ENCODE measurements at regions not wholly inside any gene's neighbourhood (a gene's known extent, or its start where the extent isn't known, plus 50 kb on each side); places are given as distances from the start of the nearest gene placed in this dataset.

DNA sequence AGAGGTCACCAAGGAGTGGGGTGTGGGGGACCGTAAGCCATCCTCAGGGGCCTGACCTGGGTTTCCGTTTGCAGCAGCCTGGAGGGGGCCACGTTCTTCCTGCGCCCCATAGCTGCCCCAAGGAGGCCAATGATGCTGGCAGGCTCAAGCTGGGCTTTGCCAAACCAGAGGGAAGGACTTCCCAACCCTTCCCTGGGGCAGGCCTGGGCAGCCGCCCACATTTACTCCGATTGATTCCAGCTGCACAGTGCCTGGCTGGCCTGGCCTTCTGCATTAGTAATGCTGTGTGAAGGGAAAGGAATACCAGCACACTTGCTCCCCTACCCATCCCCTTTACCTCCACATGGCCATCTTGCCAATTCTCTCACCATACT, 360.6 kb upstream of the SLC14A2 start:
- no peak overlapping the region for H3K9ac ChIP-seq (ENCODE audit: insufficient read depth, low read depth, low read length)
- DNase-seq (ENCODE audit: low spot score) (no peak), FAIRE-seq (no peak), ATAC-seq (no peak)
- intact Hi-C loops (cut with micrococcal nuclease; ENCODE audit: unreplicated experiment) (no loop called here), in situ Hi-C loops (cut with HindIII; ENCODE audit: extremely low pct_ligation_motif_present, low pct_unique_long_range_greater_than_20kb) (no loop called here)
- no peaks in the 10 kb centered on the region for H3K27me3 ChIP-seq (ENCODE audit: control insufficient read depth in 1 of 2, insufficient read depth in 2 of 2, low read length in 2 of 2)
- BruUV-seq (replicated peaks) = no TSS peak
- no peaks in the 10 kb centered on the region for H4K20me1 ChIP-seq (ENCODE audit: insufficient read depth, low read length)
- H2AFZ ChIP-seq (ENCODE audit: low read length) = no peak overlapping the region
- WGBS (ENCODE audit: low lambda C conversion rate) = 10% methylated on average over 2 of the region's 6 CpGs
- POLR2A ChIA-PET = no interaction called here
- no peaks in the 10 kb centered on the region for H3K36me3 ChIP-seq (replicated peaks in 1 of 2; ENCODE audit: control insufficient read depth in 1 of 2, insufficient read depth in 2 of 2, low read length in 2 of 2)
- H3K4me3 ChIP-seq (replicated peaks in 1 of 3; ENCODE audit: insufficient read depth in 1 of 3, low read depth in 2 of 3, low read length in 3 of 3) = no peak overlapping the region
- no peak overlapping the region for H3K4me2 ChIP-seq (ENCODE audit: low read depth, low read length)
- H3K27ac ChIP-seq (ENCODE audit: extremely low read length, insufficient read depth, low read length) = no peak overlapping the region
- H3K79me2 ChIP-seq (ENCODE audit: insufficient read depth, low read length) = no peaks in the 10 kb centered on the region
- TF ChIP-seq ARNT (IDR thresholded peaks at IDR 0.05) (no peak), SP1 (IDR thresholded peaks at IDR 0.05) (no peak), SP1 (CRISPR knock-in tag; IDR thresholded peaks at IDR 0.05) (no peak), DNMT3B (CRISPR knock-in tag; conservative IDR thresholded peaks at IDR 0.05) (no peak), CREB1 (IDR thresholded peaks at IDR 0.05) (no peak), CREB1 (CRISPR knock-in tag; IDR thresholded peaks at IDR 0.05) (no peak), ZNF577 (CRISPR knock-in tag; IDR thresholded peaks at IDR 0.05; ENCODE audit: borderline replicate concordance, low read depth) (no peak), EED (CRISPR knock-in tag; IDR thresholded peaks at IDR 0.05) (no peak), PAX8 (CRISPR knock-in tag; IDR thresholded peaks at IDR 0.05; ENCODE audit: borderline replicate concordance) (no peak)
- TF ChIP-seq, protein P1, sequence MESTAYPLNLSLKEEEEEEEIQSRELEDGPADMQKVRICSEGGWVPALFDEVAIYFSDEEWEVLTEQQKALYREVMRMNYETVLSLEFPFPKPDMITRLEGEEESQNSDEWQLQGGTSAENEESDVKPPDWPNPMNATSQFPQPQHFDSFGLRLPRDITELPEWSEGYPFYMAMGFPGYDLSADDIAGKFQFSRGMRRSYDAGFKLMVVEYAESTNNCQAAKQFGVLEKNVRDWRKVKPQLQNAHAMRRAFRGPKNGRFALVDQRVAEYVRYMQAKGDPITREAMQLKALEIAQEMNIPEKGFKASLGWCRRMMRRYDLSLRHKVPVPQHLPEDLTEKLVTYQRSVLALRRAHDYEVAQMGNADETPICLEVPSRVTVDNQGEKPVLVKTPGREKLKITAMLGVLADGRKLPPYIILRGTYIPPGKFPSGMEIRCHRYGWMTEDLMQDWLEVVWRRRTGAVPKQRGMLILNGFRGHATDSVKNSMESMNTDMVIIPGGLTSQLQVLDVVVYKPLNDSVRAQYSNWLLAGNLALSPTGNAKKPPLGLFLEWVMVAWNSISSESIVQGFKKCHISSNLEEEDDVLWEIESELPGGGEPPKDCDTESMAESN (CRISPR knock-in tag; conservative IDR thresholded peaks at IDR 0.05) = no peak
- CTCF ChIA-PET (ENCODE audit: low intra/inter-chr PET ratio, low total read pairs) = no interaction called here
- H3K9me3 ChIP-seq (ENCODE audit: low read length) = no peaks in the 10 kb centered on the region
- no peaks in the 10 kb centered on the region for H3K4me1 ChIP-seq (ENCODE audit: insufficient read depth, low read length)
